WERI-Rb-1 (cell line): ENCODE measurements at regions not wholly inside any gene's neighbourhood (a gene's known extent, or its start where the extent isn't known, plus 50 kb on each side); places are given as distances from the start of the nearest gene placed in this dataset.

ENCODE experiments used
- DNase-seq: peaks from one replicate; pipeline ENCODE4 v3.0.0-alpha.2; 2020
- H3K27ac ChIP-seq: fragments of 250-450 bp; sonication (Bioruptor Pico); 2 replicates; pipeline ENCODE4 v1.5.1; 2020; ENCODE audit warnings: mild to moderate bottlenecking, moderate library complexity
- H3K27me3 ChIP-seq: fragments of 250-450 bp; sonication (Bioruptor Pico); 2 replicates; pipeline ENCODE4 v1.5.1; 2021; ENCODE audit warnings: mild to moderate bottlenecking, low read depth, moderate library complexity; ENCODE audit not compliant: insufficient read depth, severe bottlenecking
- H3K36me3 ChIP-seq: fragments of 250-450 bp; sonication (Bioruptor Pico); 2 replicates; pipeline ENCODE4 v1.5.1; 2020; ENCODE audit warnings: mild to moderate bottlenecking, moderate library complexity
- H3K4me3 ChIP-seq: 2 replicates; pipeline ENCODE4 v1.5.1; 2011; ENCODE audit warnings: low read depth, mild to moderate bottlenecking, control low read depth, low read length
- H3K9me3 ChIP-seq: fragments of 250-450 bp; sonication (Bioruptor Pico); 2 replicates; pipeline ENCODE4 v1.5.1; 2021; ENCODE audit warnings: mild to moderate bottlenecking, moderate library complexity; ENCODE audit not compliant: severe bottlenecking
- TF ChIP-seq, protein P1 (sequence below): IDR thresholded peaks from 2 replicates; pipeline ENCODE4 v1.5.1; 2011; ENCODE audit warnings: low read depth, mild to moderate bottlenecking, control low read depth, inconsistent platforms, low read length

DNA sequence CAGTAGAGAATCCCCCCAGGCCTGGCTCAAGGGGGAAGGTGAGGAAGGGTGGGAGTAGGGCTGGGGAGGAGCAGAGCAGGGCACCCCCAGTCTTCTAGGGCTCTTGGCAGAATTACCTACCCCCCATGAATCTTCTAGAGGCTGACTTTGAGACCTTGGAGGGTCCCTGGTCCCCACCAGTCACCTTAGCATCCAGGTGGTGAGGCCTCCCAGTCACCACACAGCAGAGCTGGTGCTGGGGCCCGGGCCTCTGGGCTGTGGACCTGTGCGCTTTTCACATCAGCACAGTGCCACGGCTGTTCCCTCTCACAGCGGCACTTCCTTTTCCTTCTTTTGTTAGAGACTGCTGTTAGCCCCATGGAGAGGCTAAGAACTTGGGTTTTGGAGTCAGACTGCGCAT, 148.6 kb upstream of the PITX1 start:
- no peak for DNase-seq
- Histone ChIP-seq H3K36me3 (no peaks in the 10 kb centered on the region), H3K27me3 (no peaks in the 10 kb centered on the region), H3K9me3 (no peaks in the 10 kb centered on the region), H3K4me3 (no peak overlapping the region), H3K27ac (no peak overlapping the region)
- TF ChIP-seq, protein P1, sequence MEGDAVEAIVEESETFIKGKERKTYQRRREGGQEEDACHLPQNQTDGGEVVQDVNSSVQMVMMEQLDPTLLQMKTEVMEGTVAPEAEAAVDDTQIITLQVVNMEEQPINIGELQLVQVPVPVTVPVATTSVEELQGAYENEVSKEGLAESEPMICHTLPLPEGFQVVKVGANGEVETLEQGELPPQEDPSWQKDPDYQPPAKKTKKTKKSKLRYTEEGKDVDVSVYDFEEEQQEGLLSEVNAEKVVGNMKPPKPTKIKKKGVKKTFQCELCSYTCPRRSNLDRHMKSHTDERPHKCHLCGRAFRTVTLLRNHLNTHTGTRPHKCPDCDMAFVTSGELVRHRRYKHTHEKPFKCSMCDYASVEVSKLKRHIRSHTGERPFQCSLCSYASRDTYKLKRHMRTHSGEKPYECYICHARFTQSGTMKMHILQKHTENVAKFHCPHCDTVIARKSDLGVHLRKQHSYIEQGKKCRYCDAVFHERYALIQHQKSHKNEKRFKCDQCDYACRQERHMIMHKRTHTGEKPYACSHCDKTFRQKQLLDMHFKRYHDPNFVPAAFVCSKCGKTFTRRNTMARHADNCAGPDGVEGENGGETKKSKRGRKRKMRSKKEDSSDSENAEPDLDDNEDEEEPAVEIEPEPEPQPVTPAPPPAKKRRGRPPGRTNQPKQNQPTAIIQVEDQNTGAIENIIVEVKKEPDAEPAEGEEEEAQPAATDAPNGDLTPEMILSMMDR, result no peak

DNA sequence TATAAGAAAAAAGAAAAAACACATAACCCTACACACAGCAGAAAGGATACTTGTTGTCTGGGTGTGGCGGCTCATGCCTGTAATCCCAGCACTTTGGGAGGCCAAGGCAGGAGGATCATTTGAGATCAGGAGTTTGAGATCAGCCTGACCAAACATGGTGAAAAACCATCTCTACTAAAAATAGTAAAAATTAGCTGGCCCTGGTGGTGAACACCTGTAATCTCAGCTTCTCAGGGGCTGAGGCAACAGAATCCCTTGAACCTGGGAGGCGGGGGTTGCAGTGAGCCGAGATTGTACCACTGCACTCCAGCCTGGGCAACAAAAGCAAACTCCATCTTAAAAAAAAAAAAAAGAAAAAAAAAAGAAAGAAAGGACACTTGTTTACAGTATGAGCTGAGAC, 147.6 kb upstream of the PITX1 start:
- Histone ChIP-seq H3K4me3 (no peak overlapping the region), H3K36me3 (no peaks in the 10 kb centered on the region), H3K9me3 (no peaks in the 10 kb centered on the region), H3K27me3 (no peaks in the 10 kb centered on the region), H3K27ac (no peak overlapping the region)
- TF ChIP-seq, protein P1, result no peak
- DNase-seq, result no peak

DNA sequence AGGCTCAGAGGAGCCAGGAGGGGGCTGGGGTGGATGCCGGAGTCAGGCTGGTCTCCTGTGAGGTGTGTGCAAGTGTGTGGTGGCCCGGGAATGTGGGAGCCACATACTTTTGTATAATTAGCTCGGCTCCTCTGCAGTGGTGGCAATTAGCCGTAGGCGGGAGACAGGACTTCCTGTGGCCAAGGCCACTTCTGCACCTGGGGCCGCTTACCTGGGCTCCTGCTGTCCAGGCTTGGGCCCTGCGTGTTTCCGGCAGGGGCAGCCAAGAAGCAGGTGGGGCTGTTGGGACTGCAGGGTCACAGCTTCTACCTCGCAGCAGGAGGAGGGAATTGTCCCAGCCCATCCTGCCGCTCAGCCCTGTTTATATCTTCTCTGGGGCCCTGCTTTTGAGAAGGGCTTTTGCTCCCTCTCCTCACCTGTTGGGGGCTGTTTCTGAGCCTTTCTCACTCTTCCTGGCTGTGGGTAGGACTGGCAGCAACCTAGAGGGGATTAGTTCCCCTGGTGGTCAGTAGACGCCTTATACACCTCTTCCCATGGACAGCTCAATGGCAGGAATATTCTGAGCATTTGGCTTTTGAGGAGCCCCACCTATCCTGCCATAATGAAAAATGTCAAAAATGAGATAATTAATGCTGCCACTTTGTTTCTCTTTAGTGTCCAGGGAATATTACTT, 145.4 kb upstream of the PITX1 start:
- H3K27me3 ChIP-seq, result no peaks in the 10 kb centered on the region
- no peaks in the 10 kb centered on the region for H3K36me3 ChIP-seq
- H3K4me3 ChIP-seq, result no peak overlapping the region
- DNase-seq, result no peak
- no peaks in the 10 kb centered on the region for H3K9me3 ChIP-seq
- H3K27ac ChIP-seq, result no peak overlapping the region
- TF ChIP-seq, protein P1, result peak; percentile 34; the same call in 1 of the 2 replicates

DNA sequence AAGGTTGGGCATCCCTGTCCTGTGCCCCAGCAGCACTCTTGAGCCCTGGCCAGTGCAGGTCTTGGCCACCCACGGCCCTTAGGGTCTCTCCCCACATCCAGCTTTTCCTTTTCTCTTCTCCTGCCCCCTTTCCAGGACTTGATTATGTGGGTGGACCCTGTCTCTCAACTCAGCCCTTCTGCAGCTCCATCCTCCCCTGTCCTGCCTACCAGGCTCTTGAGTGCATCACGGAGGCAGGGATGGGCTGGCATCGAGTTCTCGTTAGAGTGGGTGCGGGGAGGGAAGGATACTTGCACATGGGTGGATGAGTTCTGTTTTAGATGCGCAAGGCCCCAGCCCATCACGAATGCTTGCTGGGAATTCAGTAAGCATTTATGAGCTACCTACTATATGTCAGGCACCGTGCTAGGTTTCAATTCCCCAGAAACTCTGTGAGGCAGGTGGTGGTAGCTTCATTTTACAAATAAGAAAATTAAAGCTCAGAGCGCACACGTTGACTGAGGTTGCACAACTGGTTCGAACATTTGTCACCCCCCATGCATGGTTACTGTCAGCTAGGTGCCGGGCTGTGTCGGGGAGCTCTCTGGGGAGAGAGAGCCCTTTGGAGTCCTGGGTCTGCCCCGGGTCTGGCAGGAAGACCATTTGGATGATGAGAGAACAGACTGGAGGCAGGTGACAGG, 144.6 kb upstream of the PITX1 start:
- no peaks in the 10 kb centered on the region for H3K36me3 ChIP-seq
- no peaks in the 10 kb centered on the region for H3K9me3 ChIP-seq
- H3K4me3 ChIP-seq, result no peak overlapping the region
- DNase-seq, result no peak
- H3K27me3 ChIP-seq, result no peaks in the 10 kb centered on the region
- TF ChIP-seq, protein P1, result no peak
- no peak overlapping the region for H3K27ac ChIP-seq

DNA sequence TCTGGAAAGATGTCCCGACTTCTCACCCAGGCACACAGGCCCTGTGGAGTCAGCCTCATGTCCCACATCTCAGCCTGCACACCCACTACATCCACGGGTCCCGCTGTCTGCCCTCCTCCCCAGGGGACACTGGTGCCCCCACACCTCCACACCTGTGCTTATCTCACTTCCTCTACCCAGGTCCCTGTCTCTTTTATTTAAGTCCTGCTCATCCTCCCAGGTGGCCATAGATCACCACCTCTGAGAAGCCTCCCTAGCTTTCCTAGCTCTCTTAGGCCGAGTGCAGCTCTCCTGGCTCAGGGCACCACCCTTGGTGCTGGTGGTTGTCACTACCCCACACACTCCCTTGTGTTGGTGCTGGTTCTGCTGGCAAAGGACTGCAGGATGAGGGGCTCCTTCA, 143.6 kb upstream of the PITX1 start:
- no peak overlapping the region for H3K4me3 ChIP-seq
- no peaks in the 10 kb centered on the region for H3K36me3 ChIP-seq
- H3K27me3 ChIP-seq, result no peaks in the 10 kb centered on the region
- TF ChIP-seq, protein P1, result no peak
- no peak for DNase-seq
- H3K27ac ChIP-seq, result no peak overlapping the region
- H3K9me3 ChIP-seq, result no peaks in the 10 kb centered on the region
